GM12874 (cell line): ENCODE measurements at regions not wholly inside any gene's neighbourhood (a gene's known extent, or its start where the extent isn't known, plus 50 kb on each side); places are given as distances from the start of the nearest gene placed in this dataset.

ENCODE experiments used
- CTCF ChIP-seq: IDR thresholded peaks from 2 replicates; pipeline ENCODE4 v1.5.1; 2011; ENCODE audit warnings: low read depth, mild to moderate bottlenecking, control low read depth, low read length, moderate library complexity; ENCODE audit not compliant: insufficient read depth

GRCh38 chr2:239506101-239506857 lies 105.5 kb upstream of the HDAC4 start:
- no peak for TF ChIP-seq CTCF

- TF ChIP-seq CTCF, result no peak
Observed at GRCh38 chr2:239504643-239505235, 103.9 kb upstream of the HDAC4 start.

GRCh38 chr2:239502430-239503186 lies 101.8 kb upstream of the HDAC4 start:
- no peak for TF ChIP-seq CTCF

GRCh38 chr2:239500574-239501550 lies 100.0 kb upstream of the HDAC4 start:
- no peak for TF ChIP-seq CTCF

GRCh38 chr2:239499726-239500573 lies 99.1 kb upstream of the HDAC4 start:
- no peak for TF ChIP-seq CTCF

GRCh38 chr2:239498981-239499634 lies 98.3 kb upstream of the HDAC4 start:
- no peak for TF ChIP-seq CTCF
